Activated naive CD8-positive, alpha-beta T cell treated with anti-CD3 and anti-CD28 coated beads, Interleukin-2, amount 50 U/mL, for 24 hours (primary cell): ENCODE measurements at regions not wholly inside any gene's neighbourhood (a gene's known extent, or its start where the extent isn't known, plus 50 kb on each side); places are given as distances from the start of the nearest gene placed in this dataset.
"Not testable (repeated sequence)": the region's sequence is repeated elsewhere in the genome, so short reads cannot be mapped to it uniquely, and the experiment has no call there.

Experiments
- ATAC-seq: fragments of 150-1000 bp; cut with Tn5 transposase; one replicate; pipeline ENCODE4 v1.10.0; 2021
- DNase-seq: peaks from one replicate; pipeline ENCODE4 v3.0.0; 2021
- H3K27ac Mint-ChIP-seq: one replicate; pipeline ENCODE4 v1.8.0; 2021; ENCODE audit warnings: mild to moderate bottlenecking, mixed read lengths
- H3K27me3 Mint-ChIP-seq: one replicate; pipeline ENCODE4 v1.8.0; 2021; ENCODE audit warnings: mixed read lengths
- H3K36me3 Mint-ChIP-seq: one replicate; pipeline ENCODE4 v1.8.0; 2021; ENCODE audit warnings: low read depth, mixed read lengths
- H3K4me1 Mint-ChIP-seq: one replicate; pipeline ENCODE4 v1.8.0; 2021; ENCODE audit warnings: mixed read lengths
- H3K4me3 Mint-ChIP-seq: one replicate; pipeline ENCODE4 v1.8.0; 2021; ENCODE audit warnings: mild to moderate bottlenecking, moderate library complexity, mixed read lengths
- H3K9me3 Mint-ChIP-seq: one replicate; pipeline ENCODE4 v1.8.0; 2021; ENCODE audit warnings: mixed read lengths

- DNase-seq, result no peak
Observed at GRCh38 chr4:125641611-125642010, 326.9 kb downstream of the FAT4 start.

GRCh38 chr4:125642645-125643044 is 327.9 kb downstream of the FAT4 start:
- Mint-ChIP-seq H3K27me3 (no peaks in the 10 kb centered on the region), H3K27ac (no peak overlapping the region), H3K4me3 (no peak overlapping the region), H3K4me1 (no peaks in the 10 kb centered on the region), H3K36me3 (no peaks in the 10 kb centered on the region), H3K9me3 (peaks cover 8% of the 10 kb centered on the region)
- ATAC-seq (no peak), DNase-seq (no peak)

More at GRCh38 chr4:125641611-125642010, 326.9 kb downstream of the FAT4 start:
- Mint-ChIP-seq H3K36me3 (no peaks in the 10 kb centered on the region), H3K4me3 (no peak overlapping the region), H3K27me3 (no peaks in the 10 kb centered on the region), H3K4me1 (no peaks in the 10 kb centered on the region), H3K9me3 (peaks cover 8% of the 10 kb centered on the region), H3K27ac (no peak overlapping the region)
- ATAC-seq, result no peak

GRCh38 chr4:125649452-125649851 is 334.7 kb downstream of the FAT4 start:
- no peak overlapping the region for H3K27ac Mint-ChIP-seq
- ATAC-seq, result no peak
- no peak overlapping the region for H3K4me3 Mint-ChIP-seq
- H3K9me3 Mint-ChIP-seq, result peaks cover 11% of the 10 kb centered on the region
- no peaks in the 10 kb centered on the region for H3K36me3 Mint-ChIP-seq
- no peak for DNase-seq
- H3K27me3 Mint-ChIP-seq, result no peaks in the 10 kb centered on the region
- no peaks in the 10 kb centered on the region for H3K4me1 Mint-ChIP-seq

- Mint-ChIP-seq H3K36me3 (no peaks in the 10 kb centered on the region), H3K27ac (no peak overlapping the region)
Observed at GRCh38 chr4:125650557-125650956, 335.8 kb downstream of the FAT4 start.

GRCh38 chr4:125651707-125652357 is 337.1 kb downstream of the FAT4 start:
- H3K9me3 Mint-ChIP-seq, H3K27ac Mint-ChIP-seq, H3K4me3 Mint-ChIP-seq, H3K36me3 Mint-ChIP-seq, ATAC-seq, H3K4me1 Mint-ChIP-seq, DNase-seq, H3K27me3 Mint-ChIP-seq: not testable (repeated sequence)

More at GRCh38 chr4:125650557-125650956, 335.8 kb downstream of the FAT4 start:
- no peaks in the 10 kb centered on the region for H3K4me1 Mint-ChIP-seq
- no peak for DNase-seq
- ATAC-seq, result no peak
- H3K4me3 Mint-ChIP-seq, result no peak overlapping the region
- H3K27me3 Mint-ChIP-seq, result no peaks in the 10 kb centered on the region
- H3K9me3 Mint-ChIP-seq, result peaks cover 9% of the 10 kb centered on the region

- H3K4me3 Mint-ChIP-seq, result no peak overlapping the region
Observed at GRCh38 chr4:125658773-125659172, 344.0 kb downstream of the FAT4 start.

GRCh38 chr4:125663896-125664767 is 349.4 kb downstream of the FAT4 start:
- Mint-ChIP-seq H3K27me3 (no peaks in the 10 kb centered on the region), H3K27ac (no peak overlapping the region), H3K4me3 (no peak overlapping the region), H3K4me1 (no peaks in the 10 kb centered on the region), H3K9me3 (no peaks in the 10 kb centered on the region), H3K36me3 (no peaks in the 10 kb centered on the region)
- ATAC-seq, result no peak
- DNase-seq, result no peak

More at GRCh38 chr4:125658773-125659172, 344.0 kb downstream of the FAT4 start:
- no peak for ATAC-seq
- Mint-ChIP-seq H3K36me3 (no peaks in the 10 kb centered on the region), H3K4me1 (no peaks in the 10 kb centered on the region), H3K27me3 (no peaks in the 10 kb centered on the region), H3K9me3 (no peaks in the 10 kb centered on the region), H3K27ac (no peak overlapping the region)
- no peak for DNase-seq

- H3K36me3 Mint-ChIP-seq, result no peaks in the 10 kb centered on the region
- H3K4me1 Mint-ChIP-seq, result no peaks in the 10 kb centered on the region
- no peak overlapping the region for H3K27ac Mint-ChIP-seq
- H3K27me3 Mint-ChIP-seq, result no peaks in the 10 kb centered on the region
- ATAC-seq (no peak), DNase-seq (no peak)
- peaks cover 5% of the 10 kb centered on the region for H3K9me3 Mint-ChIP-seq
- no peak overlapping the region for H3K4me3 Mint-ChIP-seq
Observed at GRCh38 chr4:125666635-125667034, 351.9 kb downstream of the FAT4 start.

GRCh38 chr4:125676156-125676555 is 361.4 kb downstream of the FAT4 start:
- no peak overlapping the region for H3K27ac Mint-ChIP-seq
- H3K4me1 Mint-ChIP-seq, result no peaks in the 10 kb centered on the region
- H3K36me3 Mint-ChIP-seq, result no peaks in the 10 kb centered on the region
- DNase-seq, result no peak
- no peaks in the 10 kb centered on the region for H3K9me3 Mint-ChIP-seq
- ATAC-seq, result no peak
- H3K27me3 Mint-ChIP-seq, result no peaks in the 10 kb centered on the region
- no peak overlapping the region for H3K4me3 Mint-ChIP-seq

- Mint-ChIP-seq H3K36me3 (no peaks in the 10 kb centered on the region), H3K27me3 (no peaks in the 10 kb centered on the region), H3K4me3 (no peak overlapping the region), H3K9me3 (no peaks in the 10 kb centered on the region), H3K27ac (no peak overlapping the region), H3K4me1 (no peaks in the 10 kb centered on the region)
- no peak for ATAC-seq
- no peak for DNase-seq
Observed at GRCh38 chr4:125676583-125676982, 361.8 kb downstream of the FAT4 start.

- H3K9me3 Mint-ChIP-seq, result no peaks in the 10 kb centered on the region
- H3K4me3 Mint-ChIP-seq, result no peak overlapping the region
- DNase-seq (no peak), ATAC-seq (no peak)
- no peaks in the 10 kb centered on the region for H3K27me3 Mint-ChIP-seq
- H3K4me1 Mint-ChIP-seq, result no peaks in the 10 kb centered on the region
- H3K27ac Mint-ChIP-seq, result no peak overlapping the region
- no peaks in the 10 kb centered on the region for H3K36me3 Mint-ChIP-seq
Observed at GRCh38 chr4:125677665-125678307, 363.0 kb downstream of the FAT4 start.

- ATAC-seq (no peak), DNase-seq (no peak)
- Mint-ChIP-seq H3K27me3 (no peaks in the 10 kb centered on the region), H3K36me3 (no peaks in the 10 kb centered on the region), H3K9me3 (no peaks in the 10 kb centered on the region), H3K4me3 (no peak overlapping the region), H3K27ac (no peak overlapping the region), H3K4me1 (no peaks in the 10 kb centered on the region)
Observed at GRCh38 chr4:125679989-125680388, 365.2 kb downstream of the FAT4 start.

- DNase-seq, result no peak
- Mint-ChIP-seq H3K27me3 (no peaks in the 10 kb centered on the region), H3K36me3 (no peaks in the 10 kb centered on the region), H3K9me3 (peaks cover 7% of the 10 kb centered on the region), H3K4me3 (no peak overlapping the region), H3K27ac (no peak overlapping the region), H3K4me1 (no peaks in the 10 kb centered on the region)
- ATAC-seq, result no peak
Observed at GRCh38 chr4:125681240-125681639, 366.5 kb downstream of the FAT4 start.

- no peak overlapping the region for H3K27ac Mint-ChIP-seq
- H3K9me3 Mint-ChIP-seq, result peaks cover 7% of the 10 kb centered on the region
- no peak for DNase-seq
- no peaks in the 10 kb centered on the region for H3K4me1 Mint-ChIP-seq
- H3K4me3 Mint-ChIP-seq, result no peak overlapping the region
- ATAC-seq, result no peak
- no peaks in the 10 kb centered on the region for H3K36me3 Mint-ChIP-seq
- no peaks in the 10 kb centered on the region for H3K27me3 Mint-ChIP-seq
Observed at GRCh38 chr4:125682730-125683129, 368.0 kb downstream of the FAT4 start.

GRCh38 chr4:125688841-125689240 is 374.1 kb downstream of the FAT4 start:
- Mint-ChIP-seq H3K4me3 (no peak overlapping the region), H3K27ac (no peak overlapping the region), H3K27me3 (no peaks in the 10 kb centered on the region), H3K4me1 (no peaks in the 10 kb centered on the region), H3K9me3 (peaks cover 7% of the 10 kb centered on the region), H3K36me3 (no peaks in the 10 kb centered on the region)
- DNase-seq (no peak), ATAC-seq (no peak)
